GM12891 (cell line): ENCODE measurements at regions not wholly inside any gene's neighbourhood (a gene's known extent, or its start where the extent isn't known, plus 50 kb on each side); places are given as distances from the start of the nearest gene placed in this dataset.

Experiments
- POLR2A ChIP-seq: IDR thresholded peaks from 2 replicates; pipeline ENCODE4 v1.6.1; 2011; ENCODE audit warnings: low read depth, low read length, control low read depth
- POLR2AphosphoS5 ChIP-seq: IDR thresholded peaks from 2 replicates; pipeline ENCODE4 v1.6.1; 2011; ENCODE audit warnings: low read depth, low read length, control low read depth
- SPI1 ChIP-seq: IDR thresholded peaks from 2 replicates; pipeline ENCODE4 v1.6.1; 2011; ENCODE audit warnings: low read depth, low read length, control low read depth
- TAF1 ChIP-seq: IDR thresholded peaks from 2 replicates; pipeline ENCODE4 v1.6.1; 2011; ENCODE audit warnings: low read depth, low read length, control low read depth

GRCh38 chr6:15876406-15876805 lies 213.6 kb upstream of the DTNBP1 start:
- TF ChIP-seq TAF1 (no peak), POLR2A (no peak), SPI1 (peak; percentile 79), POLR2AphosphoS5 (no peak)
